Brain microvascular endothelial cell (primary cell): ENCODE measurements at regions not wholly inside any gene's neighbourhood (a gene's known extent, or its start where the extent isn't known, plus 50 kb on each side); places are given as distances from the start of the nearest gene placed in this dataset.

ENCODE experiments used
- DNase-seq: peaks from one replicate; pipeline ENCODE4 v3.0.0-alpha.2; 2020
- H3K27ac ChIP-seq: fragments of 250-450 bp; sonication (Bioruptor Pico); 2 replicates; pipeline ENCODE4 v1.5.1; 2020; ENCODE audit warnings: mild to moderate bottlenecking, moderate library complexity
- H3K27me3 ChIP-seq: fragments of 250-450 bp; sonication (Bioruptor Pico); replicated peaks from 2 replicates; pipeline ENCODE4 v1.5.1; 2020; ENCODE audit warnings: mild to moderate bottlenecking
- H3K36me3 ChIP-seq: fragments of 250-450 bp; sonication (Bioruptor Pico); replicated peaks from 2 replicates; pipeline ENCODE4 v1.5.1; 2020; ENCODE audit warnings: mild to moderate bottlenecking
- H3K4me3 ChIP-seq: 2 replicates; pipeline ENCODE4 v1.5.1; 2011; ENCODE audit warnings: low read depth, mild to moderate bottlenecking, control low read depth, low read length, moderate library complexity
- CTCF ChIP-seq: IDR thresholded peaks from 2 replicates; pipeline ENCODE4 v1.5.1; 2011; ENCODE audit warnings: low read depth, mild to moderate bottlenecking, moderate library complexity, low read length, control low read depth, inconsistent platforms; ENCODE audit errors: missing control alignments
- in situ Hi-C: cut with HindIII; loops from 2 replicates; pipeline ENCODE4 v1.10.0; 2017; ENCODE audit warnings: low sequenced_read_pairs, low pct_ligation_motif_present

- no peak overlapping the region for H3K27ac ChIP-seq
- DNase-seq, result no peak
- no peak for TF ChIP-seq CTCF
- H3K4me3 ChIP-seq, result no peak overlapping the region
- in situ Hi-C loops, result no loop called here
- no peaks in the 10 kb centered on the region for H3K36me3 ChIP-seq
- no peaks in the 10 kb centered on the region for H3K27me3 ChIP-seq
Measured at GRCh38 chr4:27934871-27935270, 1074.2 kb downstream of the STIM2 start.

- in situ Hi-C loops, result no loop called here
- H3K27ac ChIP-seq, result no peak overlapping the region
- H3K36me3 ChIP-seq, result no peaks in the 10 kb centered on the region
- no peak for DNase-seq
- TF ChIP-seq CTCF, result no peak
- no peak overlapping the region for H3K4me3 ChIP-seq
- H3K27me3 ChIP-seq, result no peaks in the 10 kb centered on the region
Measured at GRCh38 chr4:27946799-27947198, 1086.2 kb downstream of the STIM2 start.

DNA sequence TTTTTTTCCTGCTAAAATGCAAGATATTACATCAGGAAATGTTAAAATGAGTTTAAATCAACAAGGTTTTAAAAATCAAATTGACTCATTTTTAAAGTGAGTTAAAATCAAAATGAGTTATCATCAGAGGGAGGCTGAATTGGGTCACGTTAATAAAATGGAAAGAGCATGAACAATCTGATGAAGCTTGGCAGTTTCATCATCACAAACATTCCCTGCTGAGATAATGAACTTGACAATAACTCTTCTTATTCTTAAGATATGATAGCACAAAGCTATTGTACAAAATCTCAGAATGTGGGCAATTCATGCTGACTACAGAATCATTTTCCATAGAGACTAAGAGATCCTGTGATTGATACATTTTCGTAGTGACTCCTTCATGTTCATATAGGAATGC is 1086.7 kb downstream of the STIM2 start:
- H3K27ac ChIP-seq, result no peak overlapping the region
- TF ChIP-seq CTCF, result no peak
- in situ Hi-C loops, result no loop called here
- H3K36me3 ChIP-seq, result no peaks in the 10 kb centered on the region
- H3K4me3 ChIP-seq, result no peak overlapping the region
- no peaks in the 10 kb centered on the region for H3K27me3 ChIP-seq
- no peak for DNase-seq

- no peaks in the 10 kb centered on the region for H3K36me3 ChIP-seq
- no peak overlapping the region for H3K4me3 ChIP-seq
- DNase-seq, result no peak
- H3K27me3 ChIP-seq, result no peaks in the 10 kb centered on the region
- no peak overlapping the region for H3K27ac ChIP-seq
- no peak for TF ChIP-seq CTCF
- in situ Hi-C loops, result no loop called here
Measured at GRCh38 chr4:27964095-27964494, 1103.5 kb downstream of the STIM2 start.

DNA sequence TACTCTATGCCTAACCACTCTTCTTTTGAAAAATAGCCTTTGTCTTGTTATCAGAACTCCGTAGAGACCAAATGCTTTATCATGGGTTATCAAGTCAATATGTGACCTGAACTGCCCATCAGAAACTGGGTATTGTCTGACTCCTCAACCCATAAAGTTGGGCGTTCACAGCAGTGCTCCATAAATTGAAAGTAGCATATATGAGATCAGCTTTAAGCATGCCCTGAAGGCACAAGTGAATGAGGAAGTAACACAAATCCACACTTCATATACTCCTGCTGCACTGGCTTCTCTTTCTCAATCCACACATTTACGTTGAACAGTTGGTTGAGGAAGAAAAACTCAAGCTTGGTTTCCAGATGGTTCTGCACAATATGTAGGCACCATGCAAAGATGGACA is 1106.0 kb downstream of the STIM2 start:
- Histone ChIP-seq H3K36me3 (no peaks in the 10 kb centered on the region), H3K27me3 (no peaks in the 10 kb centered on the region), H3K4me3 (no peak overlapping the region), H3K27ac (no peak overlapping the region)
- no peak for TF ChIP-seq CTCF
- no peak for DNase-seq
- in situ Hi-C loops, result no loop called here

GRCh38 chr4:27973056-27973455 is 1112.4 kb downstream of the STIM2 start:
- H3K27me3 ChIP-seq, result no peaks in the 10 kb centered on the region
- no peaks in the 10 kb centered on the region for H3K36me3 ChIP-seq
- no peak overlapping the region for H3K4me3 ChIP-seq
- TF ChIP-seq CTCF, result no peak
- in situ Hi-C loops, result no loop called here
- DNase-seq, result no peak
- H3K27ac ChIP-seq, result no peak overlapping the region
